ENCODE measurements at regions not wholly inside any gene's neighbourhood (a gene's known extent, or its start where the extent isn't known, plus 50 kb on each side); places are given as distances from the start of the nearest gene placed in this dataset.
"Not testable (repeated sequence)": the region's sequence is repeated elsewhere in the genome, so short reads cannot be mapped to it uniquely, and the experiment has no call there.

- no peak for DNase-seq
Measured at GRCh38 chr11:21727102-21727501, 465.8 kb upstream of the ANO5 start.

- DNase-seq: no peak
Measured at GRCh38 chr11:21736404-21736803, 456.5 kb upstream of the ANO5 start.

- peak; percentile 21 for DNase-seq
Measured at GRCh38 chr11:21752475-21753243, 440.2 kb upstream of the ANO5 start.

GRCh38 chr11:21753244-21753767, 439.6 kb upstream of the ANO5 start:
- not testable (repeated sequence) for DNase-seq

GRCh38 chr11:21761000-21761399, 431.9 kb upstream of the ANO5 start:
- DNase-seq: no peak

GRCh38 chr11:21768388-21768787, 424.5 kb upstream of the ANO5 start:
- no peak for DNase-seq

GRCh38 chr11:21769188-21769587, 423.7 kb upstream of the ANO5 start:
- DNase-seq: no peak

GRCh38 chr11:21771097-21771496, 421.8 kb upstream of the ANO5 start:
- no peak for DNase-seq

- DNase-seq: no peak
Measured at GRCh38 chr11:21774212-21774611, 418.7 kb upstream of the ANO5 start.

GRCh38 chr11:21775911-21776310, 417.0 kb upstream of the ANO5 start:
- DNase-seq: no peak

GRCh38 chr11:21783954-21784353, 408.9 kb upstream of the ANO5 start:
- DNase-seq: no peak

GRCh38 chr11:21785351-21785750, 407.5 kb upstream of the ANO5 start:
- DNase-seq: no peak

- no peak for DNase-seq
Measured at GRCh38 chr11:21794306-21794705, 398.6 kb upstream of the ANO5 start.

- no peak for DNase-seq
Measured at GRCh38 chr11:21798216-21798615, 394.7 kb upstream of the ANO5 start.

- DNase-seq: not testable (repeated sequence)
Measured at GRCh38 chr11:21804523-21804922, 388.4 kb upstream of the ANO5 start.

GRCh38 chr11:21806508-21806907, 386.4 kb upstream of the ANO5 start:
- DNase-seq: no peak

- no peak for DNase-seq
Measured at GRCh38 chr11:21806947-21807346, 385.9 kb upstream of the ANO5 start.

- DNase-seq: no peak
Measured at GRCh38 chr11:21807350-21807749, 385.5 kb upstream of the ANO5 start.

- DNase-seq: no peak
Measured at GRCh38 chr11:21810650-21811049, 382.2 kb upstream of the ANO5 start.

- DNase-seq: no peak
Measured at GRCh38 chr11:21811572-21811971, 381.3 kb upstream of the ANO5 start.

GRCh38 chr11:21814169-21814568, 378.7 kb upstream of the ANO5 start:
- DNase-seq: no peak

- no peak for DNase-seq
Measured at GRCh38 chr11:21817696-21818095, 375.2 kb upstream of the ANO5 start.

GRCh38 chr11:21820176-21820575, 372.7 kb upstream of the ANO5 start:
- no peak for DNase-seq

GRCh38 chr11:21825127-21825526, 367.8 kb upstream of the ANO5 start:
- DNase-seq: no peak

- no peak for DNase-seq
Measured at GRCh38 chr11:21838427-21838826, 354.5 kb upstream of the ANO5 start.

Data from CD4-positive, alpha-beta T cell treated with Interleukin-10 for 1 hour (primary cell).